CD14-positive monocyte (primary cell): ENCODE measurements at regions not wholly inside any gene's neighbourhood (a gene's known extent, or its start where the extent isn't known, plus 50 kb on each side); places are given as distances from the start of the nearest gene placed in this dataset.

Source experiments
- DNase-seq, 3 donors: peaks; one replicate each; pipeline ENCODE4 v3.0.0-alpha.2; 2011 to 2022
- H2AFZ ChIP-seq: 2 replicates; pipeline ENCODE4 v1.6.0; 2012; ENCODE audit warnings: mild to moderate bottlenecking, low read depth, low read length, inconsistent platforms; ENCODE audit not compliant: insufficient read depth, poor library complexity, severe bottlenecking
- H3K27ac ChIP-seq, 2 donors: 1 replicate in 1 of 2; 2 replicates in 1 of 2; pipeline ENCODE4 v1.5.1; 2012 to 2013; ENCODE audit warnings: low read length in 2 of 2, control low read depth in 1 of 2, inconsistent platforms in 1 of 2, low read depth in 1 of 2, mild to moderate bottlenecking in 1 of 2
- H3K27me3 ChIP-seq, 2 donors: one replicate each; pipeline versions ENCODE4 v1.6.0 to v1.6.1; 2011 to 2013; ENCODE audit warnings: low read length in 2 of 2; ENCODE audit not compliant: control insufficient read depth in 2 of 2, insufficient read depth in 2 of 2
- H3K36me3 ChIP-seq, 2 donors: replicated peaks in 1 of 2; 1 replicate in 1 of 2; 2 replicates in 1 of 2; pipeline versions ENCODE4 v1.5.1 to v1.6.1; 2012 to 2013; ENCODE audit warnings: low read length in 2 of 2, control low read depth in 1 of 2, inconsistent platforms in 1 of 2, mild to moderate bottlenecking in 1 of 2; ENCODE audit not compliant: insufficient read depth in 2 of 2, control insufficient read depth in 1 of 2
- H3K4me1 ChIP-seq, 2 donors: 1 replicate in 1 of 2; 2 replicates in 1 of 2; pipeline versions ENCODE4 v1.5.1 to v1.6.1; 2012 to 2013; ENCODE audit warnings: low read length in 2 of 2, control low read depth in 1 of 2, inconsistent platforms in 1 of 2, mild to moderate bottlenecking in 1 of 2, moderate library complexity in 1 of 2; ENCODE audit not compliant: insufficient read depth in 2 of 2, control insufficient read depth in 1 of 2
- H3K4me2 ChIP-seq: replicated peaks from 2 replicates; pipeline ENCODE3; 2012; ENCODE audit warnings: low read length, moderate library complexity, mild to moderate bottlenecking; ENCODE audit not compliant: poor library complexity, severe bottlenecking; ENCODE audit errors: extremely low read depth
- H3K4me3 ChIP-seq, 3 experiments: fragments of 200-600 bp in 1 of 3; sonication (generic) in 1 of 3; replicated peaks in 1 of 3; 1 replicate in 2 of 3; 2 replicates in 1 of 3; pipeline ENCODE4 v1.5.1; 2011 to 2013; ENCODE audit warnings: low read length in 3 of 3, mild to moderate bottlenecking in 3 of 3, control low read depth in 2 of 3, low read depth in 2 of 3, inconsistent platforms in 1 of 3, moderate library complexity in 1 of 3
- H3K79me2 ChIP-seq: 2 replicates; pipeline ENCODE4 v1.6.0; 2012; ENCODE audit warnings: mild to moderate bottlenecking, control low read depth, inconsistent platforms, low read length, moderate library complexity; ENCODE audit not compliant: insufficient read depth
- H3K9ac ChIP-seq: 2 replicates; pipeline ENCODE4 v1.6.0; 2017; ENCODE audit warnings: low read length, mild to moderate bottlenecking; ENCODE audit not compliant: insufficient read depth, poor library complexity, severe bottlenecking
- H3K9me3 ChIP-seq, 2 donors: replicated peaks in 1 of 2; 1 replicate in 1 of 2; 2 replicates in 1 of 2; pipeline versions ENCODE4 v1.5.1 to v1.6.1; 2012 to 2013; ENCODE audit warnings: low read length in 2 of 2, control low read depth in 1 of 2; ENCODE audit not compliant: control insufficient read depth in 1 of 2, insufficient read depth in 1 of 2
- H4K20me1 ChIP-seq: 2 replicates; pipeline ENCODE4 v1.6.0; 2012; ENCODE audit warnings: mild to moderate bottlenecking, low read length, control low read depth, moderate library complexity; ENCODE audit not compliant: insufficient read depth
- H3K27ac Mint-ChIP-seq, 7 donors: one replicate each; pipeline ENCODE4 v1.8.0; 2020; ENCODE audit warnings: mild to moderate bottlenecking in 7 of 7, mixed read lengths in 7 of 7, moderate library complexity in 6 of 7, inconsistent platforms in 2 of 7
- H3K27me3 Mint-ChIP-seq, 3 donors: one replicate each; pipeline ENCODE4 v1.8.0; 2021 to 2022; ENCODE audit warnings: low read depth in 3 of 3, mild to moderate bottlenecking in 3 of 3, mixed read lengths in 3 of 3, moderate library complexity in 3 of 3, inconsistent platforms in 1 of 3
- H3K36me3 Mint-ChIP-seq, 2 donors: one replicate each; pipeline ENCODE4 v1.8.0; 2020; ENCODE audit warnings: mixed read lengths in 2 of 2, inconsistent platforms in 1 of 2, mild to moderate bottlenecking in 1 of 2
- H3K4me1 Mint-ChIP-seq: one replicate; pipeline ENCODE4 v1.8.0; 2020; ENCODE audit warnings: mild to moderate bottlenecking, mixed read lengths
- H3K4me3 Mint-ChIP-seq, 2 donors: one replicate each; pipeline ENCODE4 v1.8.0; 2020; ENCODE audit warnings: mild to moderate bottlenecking in 2 of 2, mixed read lengths in 2 of 2, moderate library complexity in 1 of 2
- H3K9me3 Mint-ChIP-seq, 7 donors: one replicate each; pipeline ENCODE4 v1.8.0; 2020 to 2022; ENCODE audit warnings: mixed read lengths in 7 of 7, mild to moderate bottlenecking in 6 of 7, moderate library complexity in 6 of 7, inconsistent platforms in 2 of 7
- CTCF ChIP-seq: fragments of 200-600 bp; IDR thresholded peaks from one replicate; pipeline ENCODE4 v1.8.0; 2022; ENCODE audit warnings: antibody characterized with exemption, mild to moderate bottlenecking
- WGBS: methylation state at CpG from one replicate; pipeline ENCODE4 v1.1.5; 2013; ENCODE audit warnings: missing lambda C conversion rate; ENCODE audit not compliant: insufficient coverage; 5-methylcytosine and 5-hydroxymethylcytosine counted together
- intact Hi-C, 2 donors: fragments of 100-400 bp; cut with micrococcal nuclease; formaldehyde crosslinking; loops; one replicate each; pipeline versions ENCODE4 v1.15.0 to v1.15.1; 2023

- no peak overlapping the region for H2AFZ ChIP-seq
- H3K9me3 ChIP-seq = peaks cover 10 to 32% of the 10 kb centered on the region in 2 donors
- no peak overlapping the region for H3K4me2 ChIP-seq
- no peaks in the 10 kb centered on the region for H3K79me2 ChIP-seq
- Mint-ChIP-seq H3K4me3 (no peak overlapping the region), H3K9me3 (peaks cover 4 to 19% (median 11%) of the 10 kb centered on the region in 7 donors), H3K36me3 (no peaks in the 10 kb centered on the region), H3K27ac (no peak overlapping the region), H3K27me3 (peaks cover 0 to 2% (median 0%) of the 10 kb centered on the region in 3 donors), H3K4me1 (no peaks in the 10 kb centered on the region)
- H3K27me3 ChIP-seq = no peaks in the 10 kb centered on the region
- no peak overlapping the region for H3K4me3 ChIP-seq
- no peaks in the 10 kb centered on the region for H3K4me1 ChIP-seq
- no peak for DNase-seq
- no peaks in the 10 kb centered on the region for H4K20me1 ChIP-seq
- no peaks in the 10 kb centered on the region for H3K36me3 ChIP-seq
- intact Hi-C loops = no loop called here
- no peak for TF ChIP-seq CTCF
- no peak overlapping the region for H3K27ac ChIP-seq
- no peak overlapping the region for H3K9ac ChIP-seq
- WGBS = no CpG with 5 or more reads among the region's 2 CpGs
Observed at GRCh38 chr3:110485389-110485788, 586.2 kb upstream of the NECTIN3 start.

- H3K9ac ChIP-seq = no peak overlapping the region
- no peak overlapping the region for H3K27ac ChIP-seq
- Mint-ChIP-seq H3K4me3 (no peak overlapping the region), H3K9me3 (peaks cover 4 to 20% (median 11%) of the 10 kb centered on the region in 7 donors), H3K27me3 (peaks cover 0 to 3% (median 0%) of the 10 kb centered on the region in 3 donors), H3K27ac (no peak overlapping the region), H3K4me1 (no peaks in the 10 kb centered on the region), H3K36me3 (no peaks in the 10 kb centered on the region)
- H3K4me3 ChIP-seq = no peak overlapping the region
- H3K27me3 ChIP-seq = no peaks in the 10 kb centered on the region
- H4K20me1 ChIP-seq = no peaks in the 10 kb centered on the region
- no peak for DNase-seq
- no peaks in the 10 kb centered on the region for H3K79me2 ChIP-seq
- H2AFZ ChIP-seq = no peak overlapping the region
- no CpG with 5 or more reads among the region's 1 CpG for WGBS
- intact Hi-C loops = no loop called here
- no peaks in the 10 kb centered on the region for H3K36me3 ChIP-seq
- H3K9me3 ChIP-seq = peaks cover 10 to 25% of the 10 kb centered on the region in 2 donors
- H3K4me1 ChIP-seq = no peaks in the 10 kb centered on the region
- no peak overlapping the region for H3K4me2 ChIP-seq
- TF ChIP-seq CTCF = no peak
Observed at GRCh38 chr3:110487840-110488239, 583.8 kb upstream of the NECTIN3 start.
